ENCODE measurements at regions not wholly inside any gene's neighbourhood (a gene's known extent, or its start where the extent isn't known, plus 50 kb on each side); places are given as distances from the start of the nearest gene placed in this dataset.

DNA sequence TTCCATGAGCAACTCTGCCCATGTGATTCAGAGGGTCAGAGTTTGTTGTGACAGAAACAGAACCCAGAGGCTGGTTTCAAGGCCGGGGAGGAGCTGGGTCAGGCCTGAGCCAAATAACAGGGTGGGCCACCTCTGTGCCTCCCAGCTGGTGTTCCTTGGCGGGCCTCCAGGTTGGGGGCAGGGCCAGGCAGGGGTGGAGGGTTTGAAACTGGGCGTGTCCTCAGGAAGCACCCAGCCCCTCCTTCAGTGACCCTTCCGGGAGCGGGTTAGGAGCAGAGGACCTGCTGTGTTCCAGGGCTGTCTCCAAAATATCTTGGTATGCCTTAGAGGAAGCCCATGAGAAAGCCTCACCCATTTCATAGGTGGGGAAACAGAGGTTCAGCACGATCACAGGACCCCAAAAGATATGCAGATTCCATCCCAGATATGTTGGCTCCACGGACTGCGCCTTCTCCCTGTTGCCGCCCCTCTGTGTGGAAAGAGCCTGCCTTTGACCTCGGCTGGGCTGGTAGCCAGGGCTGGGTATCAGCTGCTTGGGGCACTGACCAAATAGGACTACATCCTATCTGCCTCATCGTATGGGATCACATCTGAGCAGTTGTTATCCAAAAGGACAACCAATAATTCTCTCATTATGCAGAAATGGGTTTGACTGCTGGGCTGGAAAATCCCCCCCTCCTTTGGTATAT lies 74.8 kb upstream of the GLI2 start:
- POLR2A ChIA-PET: no interaction called here
- Histone ChIP-seq H3K27ac (ENCODE audit: extremely low read depth, low read depth, low read length) (no peak overlapping the region), H3K4me1 (ENCODE audit: control insufficient read depth, insufficient read depth, low read length) (no peaks in the 10 kb centered on the region), H3K36me3 (ENCODE audit: control insufficient read depth in 2 of 2, insufficient read depth in 1 of 2, low read length in 2 of 2) (no peaks in the 10 kb centered on the region), H3K4me3 (ENCODE audit: low read depth, low read length) (no peak overlapping the region), H3K9me3 (ENCODE audit: control insufficient read depth, insufficient read depth, low read depth, low read length) (no peaks in the 10 kb centered on the region)
- peak; percentile 81 for TF ChIP-seq KLF1 (tag by site-specific recombination; IDR thresholded peaks at IDR 0.05)
- TF ChIP-seq, protein P1, sequence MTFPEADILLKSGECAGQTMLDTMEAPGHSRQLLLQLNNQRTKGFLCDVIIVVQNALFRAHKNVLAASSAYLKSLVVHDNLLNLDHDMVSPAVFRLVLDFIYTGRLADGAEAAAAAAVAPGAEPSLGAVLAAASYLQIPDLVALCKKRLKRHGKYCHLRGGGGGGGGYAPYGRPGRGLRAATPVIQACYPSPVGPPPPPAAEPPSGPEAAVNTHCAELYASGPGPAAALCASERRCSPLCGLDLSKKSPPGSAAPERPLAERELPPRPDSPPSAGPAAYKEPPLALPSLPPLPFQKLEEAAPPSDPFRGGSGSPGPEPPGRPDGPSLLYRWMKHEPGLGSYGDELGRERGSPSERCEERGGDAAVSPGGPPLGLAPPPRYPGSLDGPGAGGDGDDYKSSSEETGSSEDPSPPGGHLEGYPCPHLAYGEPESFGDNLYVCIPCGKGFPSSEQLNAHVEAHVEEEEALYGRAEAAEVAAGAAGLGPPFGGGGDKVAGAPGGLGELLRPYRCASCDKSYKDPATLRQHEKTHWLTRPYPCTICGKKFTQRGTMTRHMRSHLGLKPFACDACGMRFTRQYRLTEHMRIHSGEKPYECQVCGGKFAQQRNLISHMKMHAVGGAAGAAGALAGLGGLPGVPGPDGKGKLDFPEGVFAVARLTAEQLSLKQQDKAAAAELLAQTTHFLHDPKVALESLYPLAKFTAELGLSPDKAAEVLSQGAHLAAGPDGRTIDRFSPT (tag by site-specific recombination; IDR thresholded peaks at IDR 0.05): no peak
- CTCF ChIA-PET: interaction anchor here (0.6 kb wide), 1 partner anchor 340 kb away, joined by 4 read pairs; no protein-coding TSS in a partner anchor

DNA sequence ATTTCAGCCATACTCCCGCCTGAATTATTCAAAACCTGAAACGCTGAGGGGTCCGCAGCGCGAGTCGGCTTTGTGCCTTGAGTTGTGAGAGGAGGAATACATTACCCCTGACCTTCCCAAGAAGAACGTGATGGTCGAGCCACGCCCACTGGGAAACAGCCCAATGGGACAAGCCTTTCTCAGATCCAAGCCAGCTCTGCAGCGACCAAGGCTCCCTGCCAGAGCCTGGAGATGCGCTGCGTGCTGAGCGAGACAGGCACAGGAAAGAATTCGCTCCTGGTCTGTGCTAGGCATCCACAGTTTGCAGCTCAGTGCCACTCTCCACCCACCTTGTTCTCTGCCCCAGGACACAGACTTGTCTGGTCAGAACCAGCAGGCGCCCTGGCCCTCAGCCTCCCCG lies 74.1 kb upstream of the GLI2 start:
- H3K27ac ChIP-seq (ENCODE audit: extremely low read depth, low read depth, low read length): no peak overlapping the region
- H3K36me3 ChIP-seq (ENCODE audit: control insufficient read depth in 2 of 2, insufficient read depth in 1 of 2, low read length in 2 of 2): no peaks in the 10 kb centered on the region
- no peak overlapping the region for H3K4me3 ChIP-seq (ENCODE audit: low read depth, low read length)
- no peaks in the 10 kb centered on the region for H3K4me1 ChIP-seq (ENCODE audit: control insufficient read depth, insufficient read depth, low read length)
- CTCF ChIA-PET: no interaction called here
- no peak for TF ChIP-seq ZNF701 (tag by site-specific recombination; IDR thresholded peaks at IDR 0.05)
- no peak for TF ChIP-seq SCRT2 (tag by site-specific recombination; IDR thresholded peaks at IDR 0.05)
- TF ChIP-seq, protein P2, sequence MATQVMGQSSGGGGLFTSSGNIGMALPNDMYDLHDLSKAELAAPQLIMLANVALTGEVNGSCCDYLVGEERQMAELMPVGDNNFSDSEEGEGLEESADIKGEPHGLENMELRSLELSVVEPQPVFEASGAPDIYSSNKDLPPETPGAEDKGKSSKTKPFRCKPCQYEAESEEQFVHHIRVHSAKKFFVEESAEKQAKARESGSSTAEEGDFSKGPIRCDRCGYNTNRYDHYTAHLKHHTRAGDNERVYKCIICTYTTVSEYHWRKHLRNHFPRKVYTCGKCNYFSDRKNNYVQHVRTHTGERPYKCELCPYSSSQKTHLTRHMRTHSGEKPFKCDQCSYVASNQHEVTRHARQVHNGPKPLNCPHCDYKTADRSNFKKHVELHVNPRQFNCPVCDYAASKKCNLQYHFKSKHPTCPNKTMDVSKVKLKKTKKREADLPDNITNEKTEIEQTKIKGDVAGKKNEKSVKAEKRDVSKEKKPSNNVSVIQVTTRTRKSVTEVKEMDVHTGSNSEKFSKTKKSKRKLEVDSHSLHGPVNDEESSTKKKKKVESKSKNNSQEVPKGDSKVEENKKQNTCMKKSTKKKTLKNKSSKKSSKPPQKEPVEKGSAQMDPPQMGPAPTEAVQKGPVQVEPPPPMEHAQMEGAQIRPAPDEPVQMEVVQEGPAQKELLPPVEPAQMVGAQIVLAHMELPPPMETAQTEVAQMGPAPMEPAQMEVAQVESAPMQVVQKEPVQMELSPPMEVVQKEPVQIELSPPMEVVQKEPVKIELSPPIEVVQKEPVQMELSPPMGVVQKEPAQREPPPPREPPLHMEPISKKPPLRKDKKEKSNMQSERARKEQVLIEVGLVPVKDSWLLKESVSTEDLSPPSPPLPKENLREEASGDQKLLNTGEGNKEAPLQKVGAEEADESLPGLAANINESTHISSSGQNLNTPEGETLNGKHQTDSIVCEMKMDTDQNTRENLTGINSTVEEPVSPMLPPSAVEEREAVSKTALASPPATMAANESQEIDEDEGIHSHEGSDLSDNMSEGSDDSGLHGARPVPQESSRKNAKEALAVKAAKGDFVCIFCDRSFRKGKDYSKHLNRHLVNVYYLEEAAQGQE (tag by site-specific recombination; IDR thresholded peaks at IDR 0.05): no peak
- TF ChIP-seq KLF16 (tag by site-specific recombination; IDR thresholded peaks at IDR 0.05): no peak
- no peak for TF ChIP-seq ZNF768 (tag by site-specific recombination; IDR thresholded peaks at IDR 0.05)
- TF ChIP-seq, protein P3, sequence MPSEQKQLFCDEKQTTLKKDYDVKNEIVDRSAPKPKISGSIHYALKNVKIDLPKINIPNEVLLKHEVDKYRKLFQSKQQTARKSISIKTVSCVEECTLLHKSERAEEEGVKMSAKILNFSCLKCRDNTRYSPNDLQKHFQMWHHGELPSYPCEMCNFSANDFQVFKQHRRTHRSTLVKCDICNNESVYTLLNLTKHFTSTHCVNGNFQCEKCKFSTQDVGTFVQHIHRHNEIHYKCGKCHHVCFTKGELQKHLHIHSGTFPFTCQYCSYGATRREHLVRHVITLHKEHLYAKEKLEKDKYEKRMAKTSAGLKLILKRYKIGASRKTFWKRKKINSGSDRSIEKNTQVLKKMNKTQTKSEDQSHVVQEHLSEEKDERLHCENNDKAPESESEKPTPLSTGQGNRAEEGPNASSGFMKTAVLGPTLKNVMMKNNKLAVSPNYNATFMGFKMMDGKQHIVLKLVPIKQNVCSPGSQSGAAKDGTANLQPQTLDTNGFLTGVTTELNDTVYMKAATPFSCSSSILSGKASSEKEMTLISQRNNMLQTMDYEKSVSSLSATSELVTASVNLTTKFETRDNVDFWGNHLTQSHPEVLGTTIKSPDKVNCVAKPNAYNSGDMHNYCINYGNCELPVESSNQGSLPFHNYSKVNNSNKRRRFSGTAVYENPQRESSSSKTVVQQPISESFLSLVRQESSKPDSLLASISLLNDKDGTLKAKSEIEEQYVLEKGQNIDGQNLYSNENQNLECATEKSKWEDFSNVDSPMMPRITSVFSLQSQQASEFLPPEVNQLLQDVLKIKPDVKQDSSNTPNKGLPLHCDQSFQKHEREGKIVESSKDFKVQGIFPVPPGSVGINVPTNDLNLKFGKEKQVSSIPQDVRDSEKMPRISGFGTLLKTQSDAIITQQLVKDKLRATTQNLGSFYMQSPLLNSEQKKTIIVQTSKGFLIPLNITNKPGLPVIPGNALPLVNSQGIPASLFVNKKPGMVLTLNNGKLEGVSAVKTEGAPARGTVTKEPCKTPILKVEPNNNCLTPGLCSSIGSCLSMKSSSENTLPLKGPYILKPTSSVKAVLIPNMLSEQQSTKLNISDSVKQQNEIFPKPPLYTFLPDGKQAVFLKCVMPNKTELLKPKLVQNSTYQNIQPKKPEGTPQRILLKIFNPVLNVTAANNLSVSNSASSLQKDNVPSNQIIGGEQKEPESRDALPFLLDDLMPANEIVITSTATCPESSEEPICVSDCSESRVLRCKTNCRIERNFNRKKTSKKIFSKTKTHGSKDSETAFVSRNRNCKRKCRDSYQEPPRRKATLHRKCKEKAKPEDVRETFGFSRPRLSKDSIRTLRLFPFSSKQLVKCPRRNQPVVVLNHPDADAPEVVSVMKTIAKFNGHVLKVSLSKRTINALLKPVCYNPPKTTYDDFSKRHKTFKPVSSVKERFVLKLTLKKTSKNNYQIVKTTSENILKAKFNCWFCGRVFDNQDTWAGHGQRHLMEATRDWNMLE (tag by site-specific recombination; conservative IDR thresholded peaks at IDR 0.05; ENCODE audit: low read depth): no peak
- TF ChIP-seq ZNF76 (tag by site-specific recombination; IDR thresholded peaks at IDR 0.05; ENCODE audit: borderline replicate concordance, low read depth): no peak
- TF ChIP-seq ZSCAN16 (tag by site-specific recombination; IDR thresholded peaks at IDR 0.05): no peak
- no peak for TF ChIP-seq ZFHX2 (tag by site-specific recombination; conservative IDR thresholded peaks at IDR 0.05)
- no peak for TF ChIP-seq ZNF707 (tag by site-specific recombination; IDR thresholded peaks at IDR 0.05)
- POLR2A ChIA-PET: no interaction called here
- H3K9me3 ChIP-seq (ENCODE audit: control insufficient read depth, insufficient read depth, low read depth, low read length): no peaks in the 10 kb centered on the region
